Ovary (tissue), 3 donors: ENCODE measurements at regions not wholly inside any gene's neighbourhood (a gene's known extent, or its start where the extent isn't known, plus 50 kb on each side); places are given as distances from the start of the nearest gene placed in this dataset.

Experiments
- CTCF ChIP-seq, 3 donors: fragments of 450-650 bp in 2 of 3; fragments of 200-600 bp in 1 of 3; IDR thresholded peaks; one replicate each; pipeline versions ENCODE4 v1.5.1 to v1.8.0; 2016 to 2022; ENCODE audit warnings: antibody characterized with exemption in 3 of 3, mild to moderate bottlenecking in 1 of 3
- EP300 ChIP-seq: sonication (generic); formaldehyde crosslinking; IDR thresholded peaks from one replicate; pipeline ENCODE4 v1.6.1; 2017; ENCODE audit warnings: antibody characterized with exemption
- POLR2A ChIP-seq: fragments of 450-650 bp; IDR thresholded peaks from one replicate; pipeline ENCODE4 v1.6.1; 2017; ENCODE audit warnings: antibody characterized with exemption, mild to moderate bottlenecking, moderate library complexity
- donor health status: DM: no; HTN: no; CAD: no.

- TF ChIP-seq CTCF (IDR thresholded peaks at IDR 0.05), result no peak
- TF ChIP-seq POLR2A, result no peak
- TF ChIP-seq EP300, result no peak
Measured at GRCh38 chr17:59510611-59511010, 54.8 kb upstream of the DHX40 start.
